NCI-H1105 treated with DMSO at 0.1 percent for 48 hours (cell line): ENCODE measurements at regions not wholly inside any gene's neighbourhood (a gene's known extent, or its start where the extent isn't known, plus 50 kb on each side); places are given as distances from the start of the nearest gene placed in this dataset.
A peak's percentile ranks its signal among the peaks of the same experiment; 100 is the strongest.
"Not testable (repeated sequence)": the region's sequence is repeated elsewhere in the genome, so short reads cannot be mapped to it uniquely, and the experiment has no call there.

Experiments
- DNase-seq: peaks from one replicate; lab custom pipeline; 2025; lab: John Stamatoyannopoulos, UW

GRCh38 chr20:55415567-55416142 lies 589.7 kb downstream of the CBLN4 start:
- DNase-seq, result peak; percentile 35

- not testable (repeated sequence) for DNase-seq
These were observed 592.8 kb downstream of the CBLN4 start for GRCh38 chr20:55412508-55412907.

- DNase-seq, result no peak
These were observed 598.4 kb downstream of the CBLN4 start for GRCh38 chr20:55406891-55407290.

GRCh38 chr20:55394592-55394991 lies 610.7 kb downstream of the CBLN4 start:
- DNase-seq, result no peak

GRCh38 chr20:55390791-55391190 lies 614.5 kb downstream of the CBLN4 start:
- no peak for DNase-seq

DNA sequence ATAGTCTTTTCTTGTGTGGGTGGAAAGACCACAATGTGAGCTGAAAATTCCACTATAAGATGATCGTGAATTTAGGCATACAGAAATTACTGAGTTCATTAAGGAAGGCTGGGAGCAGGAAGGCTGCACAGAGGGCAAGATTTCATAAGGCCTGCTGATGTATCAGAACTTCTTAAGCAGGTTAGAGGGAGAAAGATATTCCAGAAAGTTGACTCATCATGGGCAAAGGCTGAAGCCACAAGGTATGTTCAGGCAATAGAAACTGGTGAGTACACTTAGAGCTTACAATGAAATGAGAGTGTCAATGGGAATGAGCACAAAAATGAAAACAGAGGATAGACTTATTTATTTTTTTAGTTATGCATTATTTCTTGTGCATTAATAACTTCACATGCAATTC lies 618.6 kb downstream of the CBLN4 start:
- no peak for DNase-seq

GRCh38 chr20:55375920-55376319 lies 629.4 kb downstream of the CBLN4 start:
- DNase-seq, result no peak

- DNase-seq, result no peak
These were observed 639.6 kb downstream of the CBLN4 start for GRCh38 chr20:55365745-55366144.

GRCh38 chr20:55360895-55361294 lies 644.4 kb downstream of the CBLN4 start:
- no peak for DNase-seq

- DNase-seq, result peak; percentile 4
These were observed 650.6 kb downstream of the CBLN4 start for GRCh38 chr20:55354720-55355119.

DNA sequence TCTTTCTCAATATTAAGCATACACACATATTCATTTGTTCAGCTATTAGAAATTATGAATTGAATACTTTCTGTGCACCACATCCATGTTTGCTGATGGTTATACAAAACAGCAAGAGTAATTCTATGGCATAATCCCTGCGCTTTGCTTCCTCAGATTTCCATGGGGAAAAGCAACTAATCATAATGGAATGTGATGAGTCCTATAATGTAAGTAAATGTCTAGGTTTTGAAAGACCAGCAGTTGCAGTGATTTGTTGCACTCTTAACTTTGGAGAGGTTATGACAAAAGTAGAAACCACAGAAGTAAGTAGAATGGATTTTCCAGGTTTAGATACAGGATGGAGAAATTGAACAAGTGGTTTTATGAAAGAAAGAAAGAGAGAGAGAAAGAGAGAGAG lies 652.1 kb downstream of the CBLN4 start:
- no peak for DNase-seq

DNA sequence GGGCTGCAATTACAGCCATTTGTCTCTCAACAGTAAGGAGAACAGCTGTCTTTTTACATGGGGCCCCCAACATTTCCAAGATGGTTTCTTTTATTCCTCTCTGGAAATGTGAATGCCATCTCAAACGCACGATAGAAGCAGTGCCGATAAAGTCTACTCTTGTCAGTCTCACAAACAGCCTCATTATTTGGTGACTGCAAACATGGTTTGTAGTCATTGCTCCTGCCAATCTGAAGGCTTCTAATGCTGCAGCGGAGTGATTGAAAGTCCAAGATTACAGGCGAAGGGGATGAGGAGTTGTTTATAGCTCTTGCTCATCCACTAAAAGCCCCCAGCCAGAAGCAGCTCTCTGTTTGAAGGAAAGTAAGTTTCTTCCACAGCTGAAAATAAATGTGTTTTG lies 657.1 kb downstream of the CBLN4 start:
- no peak for DNase-seq

DNA sequence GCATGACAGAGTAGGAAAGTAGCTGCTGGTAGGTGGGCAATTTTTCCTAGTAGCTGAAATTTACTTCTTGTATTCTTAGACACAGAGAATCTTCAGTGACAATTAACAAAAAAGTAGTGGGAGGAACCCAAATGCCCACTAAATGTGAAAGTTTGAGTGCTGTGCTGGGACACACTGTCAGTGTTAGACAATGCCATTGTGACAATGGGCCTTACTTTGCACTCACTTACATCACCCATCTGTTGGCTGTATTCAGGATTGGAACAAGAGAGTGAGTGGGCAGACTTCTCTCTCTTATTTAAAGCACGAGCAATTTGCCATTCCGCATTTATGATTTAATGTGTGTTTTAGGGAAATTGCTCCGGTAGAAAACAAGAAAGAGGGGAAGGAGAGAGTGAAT lies 662.5 kb downstream of the CBLN4 start:
- no peak for DNase-seq

DNA sequence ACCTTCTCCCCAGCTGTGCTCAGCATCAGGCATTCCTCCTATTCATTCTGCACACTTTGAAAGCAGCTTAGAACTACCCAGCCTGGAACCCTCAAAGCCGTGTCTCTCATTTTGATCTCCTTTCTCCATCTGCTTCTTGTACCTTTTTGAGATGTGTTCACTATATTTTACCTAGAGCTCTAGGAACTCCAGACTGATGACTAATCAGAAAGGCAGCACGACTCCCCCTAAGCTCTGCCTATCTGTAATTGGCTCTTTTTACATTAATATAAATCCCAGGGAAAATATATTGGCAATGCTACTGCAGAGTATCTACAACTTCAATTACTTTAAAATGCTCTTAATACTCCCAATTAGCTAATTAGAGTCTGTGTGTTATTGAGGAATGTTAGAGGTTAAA lies 671.5 kb downstream of the CBLN4 start:
- no peak for DNase-seq

GRCh38 chr20:55329108-55329507 lies 676.2 kb downstream of the CBLN4 start:
- no peak for DNase-seq

DNA sequence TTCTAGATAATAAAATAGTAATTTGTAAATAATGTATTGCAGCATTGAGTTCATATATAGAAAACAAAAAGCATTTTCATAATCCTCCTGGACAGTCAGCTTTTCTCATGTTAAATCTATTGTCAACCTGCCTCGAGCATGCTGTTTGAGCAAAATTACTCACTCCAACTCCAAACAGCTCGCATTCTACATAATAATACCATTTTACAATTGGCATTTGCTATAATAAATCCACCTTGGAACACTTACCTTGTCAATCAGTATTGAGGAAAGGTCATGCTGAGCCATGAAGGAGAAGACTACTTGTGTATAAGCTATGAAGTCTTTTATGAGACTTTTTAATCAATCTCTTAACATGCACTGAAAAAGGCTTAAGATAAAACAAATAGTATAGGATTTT lies 682.6 kb downstream of the CBLN4 start:
- no peak for DNase-seq

- no peak for DNase-seq
These were observed 688.6 kb downstream of the CBLN4 start for GRCh38 chr20:55316753-55317152.

GRCh38 chr20:55310844-55311243 lies 694.5 kb downstream of the CBLN4 start:
- not testable (repeated sequence) for DNase-seq

GRCh38 chr20:55291261-55291660 lies 714.1 kb downstream of the CBLN4 start:
- no peak for DNase-seq

DNA sequence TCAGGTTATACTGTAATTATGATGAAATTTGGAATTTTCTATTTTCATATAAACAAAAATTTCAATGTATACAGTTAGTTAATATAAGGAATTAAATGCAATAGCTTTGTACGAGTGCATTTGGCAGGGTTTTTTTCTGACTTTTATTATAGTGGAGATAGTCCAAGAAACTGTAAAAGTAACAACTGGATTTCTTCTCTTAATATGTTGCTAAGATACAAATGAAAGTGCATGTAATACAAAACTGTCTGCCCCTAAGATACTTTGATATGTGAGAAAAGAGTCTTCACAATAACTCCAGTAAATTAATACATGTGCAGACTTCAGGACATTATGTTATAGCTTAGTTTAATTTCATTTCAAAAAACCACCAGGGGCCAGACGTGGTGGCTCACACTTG lies 721.4 kb downstream of the CBLN4 start:
- DNase-seq, result no peak

DNA sequence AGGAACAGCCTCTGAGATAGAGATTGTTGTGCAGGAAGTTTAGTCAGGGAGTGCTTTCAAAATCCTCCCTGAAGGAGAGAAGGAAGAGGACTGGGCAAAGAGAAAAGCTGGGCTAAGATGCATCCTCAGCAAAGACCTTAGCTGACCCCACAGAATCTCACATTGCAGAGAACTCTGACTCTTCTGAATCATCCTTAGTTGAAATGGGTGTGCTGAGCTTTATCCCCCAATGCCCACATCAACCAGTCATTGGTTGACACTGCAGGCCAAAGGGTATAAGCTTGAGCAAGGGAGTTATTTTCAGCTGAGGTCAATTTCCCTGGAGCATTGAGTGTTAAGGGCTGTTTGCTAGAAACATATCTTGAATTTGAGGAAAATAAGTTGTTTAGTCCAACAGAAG lies 732.2 kb downstream of the CBLN4 start:
- DNase-seq, result no peak

- DNase-seq, result no peak
These were observed 733.9 kb downstream of the CBLN4 start for GRCh38 chr20:55271371-55271770.

DNA sequence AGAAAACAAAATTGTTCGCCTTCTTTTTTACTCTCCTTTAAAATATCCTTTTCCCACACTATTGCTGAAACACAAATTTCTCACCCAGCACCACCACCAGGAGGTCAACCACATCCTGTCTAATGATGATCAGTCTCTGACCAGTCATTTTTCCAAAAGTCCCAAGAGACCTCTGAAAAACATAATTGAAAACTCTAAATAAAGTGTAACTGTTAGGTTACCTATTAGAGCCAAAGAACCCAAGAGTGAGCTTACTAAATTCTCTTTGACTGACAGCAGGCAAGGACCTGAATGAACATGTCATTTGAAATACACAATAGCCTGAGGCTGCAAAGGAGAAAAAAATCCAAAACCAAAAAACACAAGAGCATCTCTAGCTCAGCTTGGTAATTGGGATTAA lies 735.4 kb downstream of the CBLN4 start:
- no peak for DNase-seq

DNA sequence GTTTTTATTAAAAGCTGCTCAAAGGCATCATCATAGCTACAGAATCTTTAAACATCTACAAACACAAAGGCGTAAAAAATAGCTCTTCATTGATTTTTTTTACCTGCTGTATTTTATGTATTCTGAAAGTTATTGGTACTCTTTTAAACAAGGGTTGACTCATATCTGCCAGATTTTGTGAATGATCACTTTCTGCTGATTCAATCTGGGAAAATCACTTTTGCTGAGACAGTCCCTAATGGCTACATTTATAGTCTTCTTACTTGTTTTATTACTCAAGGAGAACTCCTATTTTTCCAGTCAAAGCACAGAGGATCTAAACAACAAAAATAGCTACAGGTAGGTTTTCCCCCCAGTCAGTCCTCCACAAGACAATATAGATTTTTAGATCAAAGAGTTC lies 739.0 kb downstream of the CBLN4 start:
- no peak for DNase-seq
